ENCODE measurements at regions not wholly inside any gene's neighbourhood (a gene's known extent, or its start where the extent isn't known, plus 50 kb on each side); places are given as distances from the start of the nearest gene placed in this dataset.

- TF ChIP-seq CTCF (IDR thresholded peaks at IDR 0.05; ENCODE audit: borderline replicate concordance, insufficient read depth, low read depth, low read length), result no peak
- no peak overlapping the region for H3K4me3 ChIP-seq (ENCODE audit: low read depth, low read length)
These were observed 173.3 kb downstream of the USP12 start for GRCh38 chr13:26998292-26998691.

GRCh38 chr13:26996965-26997752 lies 174.5 kb downstream of the USP12 start:
- no peak for TF ChIP-seq CTCF (IDR thresholded peaks at IDR 0.05; ENCODE audit: borderline replicate concordance, insufficient read depth, low read depth, low read length)
- H3K4me3 ChIP-seq (ENCODE audit: low read depth, low read length), result no peak overlapping the region

- TF ChIP-seq CTCF (IDR thresholded peaks at IDR 0.05; ENCODE audit: borderline replicate concordance, insufficient read depth, low read depth, low read length), result no peak
- H3K4me3 ChIP-seq (ENCODE audit: low read depth, low read length), result no peak overlapping the region
These were observed 176.5 kb downstream of the USP12 start for GRCh38 chr13:26995159-26995558.

- H3K4me3 ChIP-seq (ENCODE audit: low read depth, low read length), result no peak overlapping the region
- TF ChIP-seq CTCF (IDR thresholded peaks at IDR 0.05; ENCODE audit: borderline replicate concordance, insufficient read depth, low read depth, low read length), result no peak
These were observed 177.8 kb downstream of the USP12 start for GRCh38 chr13:26993780-26994179.

- no peak overlapping the region for H3K4me3 ChIP-seq (ENCODE audit: low read depth, low read length)
- TF ChIP-seq CTCF (IDR thresholded peaks at IDR 0.05; ENCODE audit: borderline replicate concordance, insufficient read depth, low read depth, low read length), result no peak
These were observed 178.5 kb downstream of the USP12 start for GRCh38 chr13:26992951-26993719.

GRCh38 chr13:26991508-26992181 lies 180.0 kb downstream of the USP12 start:
- TF ChIP-seq CTCF (IDR thresholded peaks at IDR 0.05; ENCODE audit: borderline replicate concordance, insufficient read depth, low read depth, low read length), result no peak
- H3K4me3 ChIP-seq (ENCODE audit: low read depth, low read length), result no peak overlapping the region
